ENCODE measurements at regions not wholly inside any gene's neighbourhood (a gene's known extent, or its start where the extent isn't known, plus 50 kb on each side); places are given as distances from the start of the nearest gene placed in this dataset.

DNA sequence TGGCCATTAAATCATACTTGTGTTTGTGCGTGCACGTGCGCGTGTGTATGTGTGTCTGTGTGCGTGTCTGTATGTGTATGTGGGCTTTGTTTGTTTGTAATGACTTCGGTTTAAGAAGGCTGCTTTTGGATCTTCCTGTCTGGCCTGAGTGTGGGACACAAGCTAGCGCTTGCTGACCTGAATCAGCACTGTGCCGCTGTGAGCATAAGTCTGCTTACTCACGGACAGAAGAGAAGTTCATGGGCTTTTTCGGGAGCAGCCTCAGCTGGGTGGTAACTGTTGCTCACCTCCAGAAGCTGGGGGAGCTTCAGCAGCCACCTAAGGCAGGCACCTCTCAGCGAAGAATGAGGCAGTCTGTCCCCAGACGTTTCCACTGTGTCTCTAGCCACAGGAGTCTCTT lies 56.1 kb upstream of the TRUB1 start (continued):
- TF ChIP-seq POLR2A (IDR thresholded peaks at IDR 0.05; ENCODE audit: control extremely low read depth in 1 of 2, low read depth in 2 of 2, low read length in 2 of 2), result no peak
- no peak for TF ChIP-seq RFX5 (IDR thresholded peaks at IDR 0.05; ENCODE audit: borderline replicate concordance, low read depth, low read length)
- TF ChIP-seq POLR2AphosphoS5 (IDR thresholded peaks at IDR 0.05; ENCODE audit: low read depth, low read length), result no peak
- TF ChIP-seq CHD1 (IDR thresholded peaks at IDR 0.05; ENCODE audit: low read depth, low read length), result no peak
- TF ChIP-seq SIRT6 (IDR thresholded peaks at IDR 0.05; ENCODE audit: low read length), result no peak
